ENCODE measurements at regions not wholly inside any gene's neighbourhood (a gene's known extent, or its start where the extent isn't known, plus 50 kb on each side); places are given as distances from the start of the nearest gene placed in this dataset.

GRCh38 chr12:13870255-13870654 lies 111.1 kb downstream of the GRIN2B start:
- no peak overlapping the region for H3K4me2 ChIP-seq
- ATAC-seq (peak in 1 of 2 experiments; percentile 55; a peak in 3 of 6 replicates), FAIRE-seq (no peak), DNase-seq (ENCODE audit: low read depth in 1 of 2, low spot score in 1 of 2) (no peak)
- ChIA-PET POLR2A (no interaction called here), CTCF (interaction anchor here (0.7 to 1.2 kb wide), 2 partner anchors 14 to 111 kb away, joined by 3 read pairs; no protein-coding TSS in a partner anchor)
- 46% methylated on average over 2 of the region's 2 CpGs for WGBS (ENCODE audit: missing lambda C conversion rate)
- no peaks in the 10 kb centered on the region for H3K9me3 ChIP-seq
- peaks cover 27% of the 10 kb centered on the region for H3K4me1 ChIP-seq
- no peak for TF ChIP-seq NPAS2 (CRISPR knock-in tag; IDR thresholded peaks at IDR 0.05; ENCODE audit: borderline replicate concordance)
- TF ChIP-seq MAZ (IDR thresholded peaks at IDR 0.05; ENCODE audit: borderline replicate concordance, low read depth, low read length), result no peak
- TF ChIP-seq ZSCAN20 (CRISPR knock-in tag; IDR thresholded peaks at IDR 0.05), result no peak
- no peak for TF ChIP-seq FOXS1 (CRISPR knock-in tag; IDR thresholded peaks at IDR 0.05)
- TF ChIP-seq TP53 (CRISPR knock-in tag; IDR thresholded peaks at IDR 0.05), result no peak
- H3K4me3 ChIP-seq, result no peak overlapping the region
- H3K27ac ChIP-seq, result peak overlapping the region in 1 of 2 experiments; percentile 50; a peak in 3 of 6 replicates

- ATAC-seq (peak; percentile 96 to 97), FAIRE-seq (peak; percentile 94), DNase-seq (ENCODE audit: low read depth in 1 of 2, low spot score in 1 of 2) (peak; percentile 65 to 88)
- H3K27ac ChIP-seq, result no peak overlapping the region
- peak; percentile 82 to 90 for TF ChIP-seq RAD21 (conservative IDR thresholded peaks at IDR 0.05 in 1 of 2, IDR thresholded peaks at IDR 0.05 in 1 of 2)
- peak; percentile 90 for TF ChIP-seq CTCF (IDR thresholded peaks at IDR 0.05)
- no peak for TF ChIP-seq NPAS2 (CRISPR knock-in tag; IDR thresholded peaks at IDR 0.05; ENCODE audit: borderline replicate concordance)
- no peak for TF ChIP-seq KDM5A (IDR thresholded peaks at IDR 0.05)
- peak; percentile 94 for TF ChIP-seq SMC3 (IDR thresholded peaks at IDR 0.05)
- H3K9me3 ChIP-seq, result no peaks in the 10 kb centered on the region
- POLR2A ChIA-PET, result interaction anchor here (1.0 kb wide), 1 partner anchor 118 kb away, joined by 4 read pairs; the partner anchor contains the start of gene GRIN2B
- H3K4me1 ChIP-seq, result peaks cover 19% of the 10 kb centered on the region
- WGBS (ENCODE audit: missing lambda C conversion rate), result 21% methylated on average over 9 of the region's 9 CpGs
- H3K4me2 ChIP-seq, result no peak overlapping the region
- CTCF ChIA-PET, result interaction anchor here (0.6 to 5.2 kb wide), 25 partner anchors 11 to 608 kb away, joined by 3 to 42 read pairs (median 4); partner anchors contain the start of gene GRIN2B
- no peak overlapping the region for H3K4me3 ChIP-seq
Measured at GRCh38 chr12:13864081-13864673, 117.2 kb downstream of the GRIN2B start.

GRCh38 chr12:13857750-13858149 lies 123.7 kb downstream of the GRIN2B start:
- ChIA-PET CTCF (no interaction called here), POLR2A (no interaction called here)
- no peak overlapping the region for H3K27ac ChIP-seq
- FAIRE-seq (no peak), ATAC-seq (no peak), DNase-seq (ENCODE audit: low read depth in 1 of 2, low spot score in 1 of 2) (no peak)
- TF ChIP-seq MYC (IDR thresholded peaks at IDR 0.05; ENCODE audit: borderline replicate concordance, low read length), result no peak
- no peak for TF ChIP-seq HDAC2 (IDR thresholded peaks at IDR 0.05)
- no peak for TF ChIP-seq KDM1A (IDR thresholded peaks at IDR 0.05; ENCODE audit: low read depth)
- TF ChIP-seq PHF8 (IDR thresholded peaks at IDR 0.05; ENCODE audit: borderline replicate concordance, low read depth), result no peak
- TF ChIP-seq EHMT2 (IDR thresholded peaks at IDR 0.05; ENCODE audit: low read depth), result no peak
- TF ChIP-seq CTCF (IDR thresholded peaks at IDR 0.05), result no peak
- no peak for TF ChIP-seq TFCP2L1 (CRISPR knock-in tag; IDR thresholded peaks at IDR 0.05)
- TF ChIP-seq ZFP36 (IDR thresholded peaks at IDR 0.05; ENCODE audit: borderline replicate concordance, partially characterized antibody), result no peak
- H3K9me3 ChIP-seq, result no peaks in the 10 kb centered on the region
- no peak overlapping the region for H3K4me2 ChIP-seq
- no peak overlapping the region for H3K4me3 ChIP-seq
- WGBS (ENCODE audit: missing lambda C conversion rate), result 63% methylated on average over 5 of the region's 5 CpGs
- H3K4me1 ChIP-seq, result no peaks in the 10 kb centered on the region

Data from A549 (cell line).